ENCODE measurements at regions not wholly inside any gene's neighbourhood (a gene's known extent, or its start where the extent isn't known, plus 50 kb on each side); places are given as distances from the start of the nearest gene placed in this dataset.

- TF ChIP-seq POLR2A (IDR thresholded peaks at IDR 0.05) (no peak), CTCF (IDR thresholded peaks at IDR 0.05) (no peak)
Observed at GRCh38 chrX:124524852-124525251, 178.5 kb downstream of the SH2D1A start.
